ENCODE measurements at regions not wholly inside any gene's neighbourhood (a gene's known extent, or its start where the extent isn't known, plus 50 kb on each side); places are given as distances from the start of the nearest gene placed in this dataset.

DNA sequence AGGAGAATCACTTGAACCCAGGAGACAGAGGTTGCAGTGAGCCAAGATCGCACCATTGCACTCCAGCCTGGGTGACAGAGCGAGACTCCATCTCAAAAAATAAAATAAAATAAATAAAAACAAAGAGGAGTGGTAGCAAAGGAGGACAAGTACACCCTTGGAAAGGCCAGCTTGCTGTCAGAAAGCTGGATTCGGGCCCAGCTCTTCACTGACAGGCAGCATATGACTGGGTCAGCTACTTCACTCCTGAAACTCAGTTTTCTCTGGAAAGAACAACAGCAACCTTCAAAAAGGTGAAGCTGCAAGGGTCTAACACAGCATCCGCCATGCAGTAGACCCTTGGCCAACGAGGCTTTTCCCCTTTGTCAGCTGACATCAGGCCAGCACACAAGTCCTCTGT, 156.0 kb upstream of the TIAM1 start:
- DNase-seq (ENCODE audit: low spot score): no peak

DNA sequence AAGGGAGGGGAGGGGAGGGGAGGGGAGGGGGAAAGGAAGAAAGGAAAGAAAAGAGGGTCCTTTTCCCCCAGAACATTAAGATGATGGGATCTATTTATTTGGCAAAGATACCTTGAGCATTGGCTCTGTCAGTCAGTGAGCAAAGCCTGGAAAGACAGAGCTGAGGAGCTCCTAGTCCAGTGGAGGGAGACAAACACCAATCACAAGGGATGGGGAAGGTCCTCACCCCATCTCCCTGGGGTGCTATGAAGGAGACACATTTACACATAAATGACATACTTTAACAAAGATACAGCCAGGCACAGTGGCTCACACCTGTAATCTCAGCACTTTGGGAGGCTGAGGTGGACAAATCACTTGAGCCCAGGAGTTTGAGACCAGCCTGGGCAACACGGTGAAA, 154.9 kb upstream of the TIAM1 start:
- no peak for DNase-seq (ENCODE audit: low spot score)

- DNase-seq (ENCODE audit: low spot score): no peak
Measured at GRCh38 chr21:31497914-31498313, 153.9 kb upstream of the TIAM1 start.

- no peak for DNase-seq (ENCODE audit: low spot score)
Measured at GRCh38 chr21:31493350-31493880, 149.4 kb upstream of the TIAM1 start.

DNA sequence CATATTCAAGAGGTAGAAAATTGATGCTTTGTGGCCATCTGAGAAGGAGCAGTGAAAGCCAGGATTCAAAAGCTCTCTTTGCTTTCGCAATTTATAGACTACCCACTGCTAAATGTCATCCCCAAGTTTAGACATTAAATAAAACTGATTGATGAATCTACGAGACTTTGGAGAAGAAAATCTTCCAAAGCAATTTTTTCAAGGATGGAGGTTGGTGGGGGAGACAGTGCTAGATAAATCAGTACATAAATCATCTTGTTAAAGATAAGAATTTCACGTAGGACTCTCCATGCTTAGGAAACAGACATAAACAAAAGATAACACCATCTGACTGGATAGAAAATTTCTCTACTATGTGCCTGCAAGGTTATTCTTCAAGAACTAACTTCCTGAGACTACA, 147.6 kb upstream of the TIAM1 start:
- DNase-seq (ENCODE audit: low spot score): no peak

GRCh38 chr21:31490443-31490842, 146.4 kb upstream of the TIAM1 start:
- no peak for DNase-seq (ENCODE audit: low spot score)

GRCh38 chr21:31489726-31490125, 145.7 kb upstream of the TIAM1 start:
- no peak for DNase-seq (ENCODE audit: low spot score)

DNA sequence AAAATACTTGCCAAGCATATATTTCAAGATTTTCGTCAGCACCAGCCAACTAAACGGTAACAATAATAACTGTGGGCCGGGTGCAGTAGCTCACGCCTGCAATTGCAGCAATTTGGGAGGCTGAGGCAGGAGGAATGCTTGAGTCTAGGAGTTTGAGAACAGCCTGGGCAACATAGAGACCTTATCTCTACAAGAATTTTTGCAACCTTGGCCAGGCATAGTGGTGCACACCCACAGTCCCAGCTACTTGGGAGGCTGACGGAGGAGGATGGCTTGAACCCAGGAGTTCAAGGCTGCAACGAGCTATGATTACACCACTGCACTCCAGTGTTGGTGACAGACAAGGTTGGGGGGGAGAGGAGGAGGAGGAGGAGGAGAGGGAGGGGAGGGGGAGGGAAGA, 145.0 kb upstream of the TIAM1 start:
- no peak for DNase-seq (ENCODE audit: low spot score)

DNA sequence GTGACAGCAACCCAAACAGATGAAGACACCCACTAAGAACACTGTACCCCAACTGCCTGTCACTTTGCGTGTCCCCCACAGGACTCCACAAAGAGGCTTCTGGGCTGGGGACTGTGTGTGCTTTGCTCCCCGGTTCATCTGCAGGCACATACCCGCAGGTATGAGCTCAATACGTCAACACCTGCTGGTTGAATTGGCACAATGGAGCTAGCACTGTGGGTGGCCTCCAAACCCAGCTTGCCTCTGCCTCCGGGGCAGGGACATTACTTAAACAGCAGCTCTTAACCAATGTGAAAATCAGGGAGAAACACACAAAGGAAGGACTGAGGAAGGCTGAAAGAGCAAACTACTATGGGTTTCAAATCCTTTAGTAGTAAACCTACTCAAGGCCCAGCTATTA, 140.2 kb upstream of the TIAM1 start:
- no peak for DNase-seq (ENCODE audit: low spot score)

- DNase-seq (ENCODE audit: low spot score): no peak
Measured at GRCh38 chr21:31483146-31483545, 139.1 kb upstream of the TIAM1 start.

GRCh38 chr21:31482460-31482859, 138.4 kb upstream of the TIAM1 start:
- DNase-seq (ENCODE audit: low spot score): no peak

GRCh38 chr21:31480228-31480627, 136.2 kb upstream of the TIAM1 start:
- DNase-seq (ENCODE audit: low spot score): no peak

- DNase-seq (ENCODE audit: low spot score): no peak
Measured at GRCh38 chr21:31479714-31480113, 135.7 kb upstream of the TIAM1 start.

DNA sequence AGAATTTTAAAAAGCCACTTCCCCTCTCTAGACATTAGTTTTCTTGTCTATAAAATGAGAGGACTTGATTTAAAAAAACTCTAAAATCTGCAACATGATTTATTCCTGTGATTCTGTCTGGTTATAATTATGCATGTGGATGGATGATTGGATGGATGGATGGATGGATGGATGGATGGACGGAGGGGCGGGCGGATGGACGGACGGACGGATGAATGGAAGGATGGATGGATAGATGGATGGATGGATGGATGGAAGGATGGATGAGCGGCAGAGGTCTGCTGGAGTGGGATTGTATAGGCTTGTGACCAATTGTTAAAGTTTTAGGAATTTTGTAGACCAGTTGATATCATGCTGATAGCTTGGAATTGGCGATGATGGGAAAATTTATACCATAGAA, 135.2 kb upstream of the TIAM1 start:
- no peak for DNase-seq (ENCODE audit: low spot score)

DNA sequence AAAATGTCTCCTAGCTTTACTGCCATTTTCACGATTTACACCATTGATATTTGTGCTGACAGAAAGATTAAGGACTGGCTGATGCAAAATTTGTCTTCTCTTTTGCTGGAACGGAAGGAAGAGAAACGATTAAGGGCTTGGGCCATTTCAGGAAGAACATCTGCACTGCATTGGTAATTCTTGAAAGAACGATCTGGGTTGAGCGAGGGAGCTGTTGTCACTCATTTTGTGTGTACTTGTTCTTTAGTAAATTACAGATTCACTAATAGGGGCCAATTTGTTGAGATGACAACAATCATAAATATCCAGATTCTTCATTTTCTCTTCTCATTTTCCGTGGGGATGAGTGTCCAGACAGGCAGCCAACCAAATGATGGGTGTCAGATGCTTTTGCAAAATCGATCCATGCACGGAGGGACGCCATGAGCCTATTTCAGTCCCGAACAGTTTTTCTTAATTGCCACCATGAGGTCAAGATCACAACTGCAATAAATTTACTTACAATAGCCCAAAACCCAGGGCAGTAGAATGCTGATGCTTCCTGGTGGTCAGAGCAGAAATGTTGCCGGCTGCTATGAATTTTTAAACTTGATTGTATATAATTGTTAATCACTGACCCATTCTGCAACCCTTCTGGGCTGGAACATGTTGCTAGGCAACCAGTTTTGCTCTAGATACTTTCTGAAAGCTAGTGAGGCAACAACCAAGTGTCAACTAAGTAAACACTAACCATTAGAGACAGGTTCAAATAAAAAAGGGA, 132.4 kb upstream of the TIAM1 start:
- DNase-seq (ENCODE audit: low spot score): peak; percentile 59

DNA sequence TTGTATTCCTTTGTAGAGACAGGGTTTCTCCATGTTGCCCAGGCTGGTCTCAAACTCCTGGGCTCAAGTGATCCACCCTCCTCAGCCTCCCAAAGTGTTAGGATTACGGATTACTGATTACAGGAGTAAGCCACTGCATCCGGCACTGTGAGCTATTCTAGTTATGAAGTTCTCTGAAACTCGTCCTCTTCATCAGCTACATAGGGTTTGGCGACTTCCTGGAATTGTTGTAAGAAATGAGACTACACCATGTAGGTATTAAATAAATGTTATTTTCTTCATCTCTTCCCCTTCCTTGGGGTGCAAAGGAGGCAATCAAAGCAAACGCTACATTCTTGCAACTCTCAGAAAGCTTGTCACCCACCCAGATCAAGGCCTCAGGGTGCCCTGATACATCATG, 131.2 kb upstream of the TIAM1 start:
- no peak for DNase-seq (ENCODE audit: low spot score)

DNA sequence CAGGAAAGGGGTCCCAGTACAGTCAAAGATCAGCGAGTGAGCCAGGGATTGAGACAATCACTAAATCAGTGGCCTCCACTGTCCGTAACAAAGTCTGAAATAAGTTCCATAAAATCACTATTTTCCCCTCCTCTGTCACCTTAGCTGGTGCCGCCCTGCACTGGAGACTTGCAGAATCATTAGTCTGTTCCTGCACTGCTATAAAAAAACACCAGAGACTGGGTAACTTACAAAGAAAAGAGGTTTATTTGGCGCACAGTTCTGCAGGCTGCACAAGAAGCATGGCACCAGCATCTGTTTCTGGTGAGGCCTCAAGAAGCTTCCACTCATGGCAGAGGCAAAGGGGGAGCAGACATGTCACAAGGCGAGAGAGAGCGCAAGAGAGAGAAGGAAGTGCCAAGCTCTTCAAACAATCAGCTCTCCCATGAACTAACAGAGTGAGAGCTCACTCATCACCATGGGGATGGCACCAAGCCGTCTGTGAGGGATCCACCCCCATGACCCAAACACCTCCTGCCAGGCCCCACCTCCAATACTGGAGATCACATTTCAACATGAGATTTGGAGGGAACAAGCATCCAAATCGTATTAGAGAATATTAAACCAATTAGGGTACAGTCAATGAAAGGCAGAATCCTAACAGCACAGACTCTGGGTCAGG, 129.8 kb upstream of the TIAM1 start:
- DNase-seq (ENCODE audit: low spot score): no peak

- peak; percentile 61 for DNase-seq (ENCODE audit: low spot score)
Measured at GRCh38 chr21:31471865-31472264, 127.8 kb upstream of the TIAM1 start.

DNA sequence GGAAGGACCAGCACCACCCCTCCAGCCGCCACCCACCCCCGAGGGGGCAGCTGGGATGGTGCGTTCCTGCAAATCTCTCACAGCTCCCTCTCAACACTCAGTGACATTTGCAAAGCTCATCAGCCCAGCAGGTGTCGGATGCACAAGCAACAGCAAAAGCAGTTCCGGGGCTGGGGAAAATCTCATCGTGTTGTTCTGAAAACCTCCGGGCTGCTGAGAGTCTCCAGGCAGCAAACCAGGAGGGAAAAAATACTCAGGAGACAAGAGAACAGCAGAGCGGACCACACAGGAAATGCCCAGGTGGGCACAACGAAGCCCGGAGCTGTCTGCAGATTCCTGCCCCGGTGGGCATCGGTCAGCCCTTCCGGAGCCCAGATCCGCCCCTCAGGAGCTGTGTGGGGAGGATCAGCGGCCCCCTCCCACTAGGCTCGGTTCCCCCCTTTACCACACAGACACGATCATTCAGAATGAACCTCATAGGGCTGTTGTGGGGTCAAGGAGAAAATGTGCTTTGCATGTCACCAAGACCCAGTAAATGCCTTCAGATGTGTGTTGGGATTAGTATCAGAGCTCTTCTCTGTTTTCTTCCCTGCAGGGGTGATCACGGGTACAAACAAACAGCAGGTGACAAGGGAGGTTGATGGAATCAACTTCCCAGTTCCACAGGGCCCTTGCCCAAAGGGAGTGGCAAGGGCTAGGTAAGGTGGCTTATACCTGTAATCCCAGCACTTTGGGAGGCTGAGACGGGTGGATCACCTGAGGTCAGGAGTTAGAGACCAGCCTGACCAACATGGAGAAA, 127.0 kb upstream of the TIAM1 start:
- DNase-seq (ENCODE audit: low spot score): no peak

DNA sequence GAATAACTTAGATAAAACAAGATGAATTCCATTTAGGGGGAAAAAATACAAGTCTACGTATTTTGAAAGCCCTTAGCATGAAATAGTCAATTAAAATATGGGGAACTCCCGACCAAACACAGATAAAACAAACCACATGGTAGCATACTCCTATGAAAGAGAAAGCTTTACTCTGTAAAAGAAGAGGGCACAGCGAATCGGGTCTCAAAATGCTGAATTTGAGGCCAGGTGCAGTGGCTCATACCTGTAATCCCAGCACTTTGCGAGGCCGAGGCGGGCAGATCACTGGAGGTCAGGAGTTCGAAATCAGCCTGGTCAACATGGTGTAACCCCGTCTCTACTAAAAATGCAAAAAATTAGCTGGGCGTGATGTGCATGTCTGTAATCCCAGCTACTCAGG, 116.9 kb upstream of the TIAM1 start:
- DNase-seq (ENCODE audit: low spot score): no peak

- DNase-seq (ENCODE audit: low spot score): peak; percentile 78
Measured at GRCh38 chr21:31459457-31459856, 115.4 kb upstream of the TIAM1 start.

DNA sequence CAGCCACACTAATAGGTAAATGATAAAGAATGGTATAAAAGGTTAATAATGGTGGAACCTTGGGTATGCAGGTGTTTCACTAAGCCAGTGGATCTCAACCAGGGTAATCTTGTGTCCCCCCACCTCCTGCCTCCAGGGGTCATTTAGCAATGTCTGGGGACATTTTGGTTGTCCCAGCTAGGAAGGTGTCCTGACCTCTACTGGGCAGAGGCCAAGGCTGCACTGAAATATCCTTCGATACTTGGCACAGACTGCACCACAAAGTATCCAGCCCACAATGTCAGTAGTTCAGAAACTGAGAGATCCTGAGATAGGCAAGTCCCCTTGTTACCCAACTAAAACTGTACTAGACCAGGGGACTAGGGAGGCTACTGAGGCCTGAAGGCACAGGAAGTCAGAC, 113.6 kb upstream of the TIAM1 start:
- no peak for DNase-seq (ENCODE audit: low spot score)

GRCh38 chr21:31456201-31456600, 112.1 kb upstream of the TIAM1 start:
- DNase-seq (ENCODE audit: low spot score): no peak
